ENCODE measurements at regions not wholly inside any gene's neighbourhood (a gene's known extent, or its start where the extent isn't known, plus 50 kb on each side); places are given as distances from the start of the nearest gene placed in this dataset.

- TF ChIP-seq POLR2A (IDR thresholded peaks at IDR 0.05; ENCODE audit: low read depth, low read length) = no peak
- TF ChIP-seq POLR2AphosphoS5 (IDR thresholded peaks at IDR 0.05; ENCODE audit: low read depth, low read length) = no peak
- TF ChIP-seq PAX5 (IDR thresholded peaks at IDR 0.05; ENCODE audit: insufficient read depth, low read length, severe bottlenecking) = no peak
- no peak for TF ChIP-seq TAF1 (IDR thresholded peaks at IDR 0.05; ENCODE audit: low read depth, low read length)
These were observed 52.3 kb upstream of the KDM7A start for GRCh38 chr7:140229101-140229525.
